GM12878 (cell line): ENCODE measurements at regions not wholly inside any gene's neighbourhood (a gene's known extent, or its start where the extent isn't known, plus 50 kb on each side); places are given as distances from the start of the nearest gene placed in this dataset.
A peak's percentile ranks its signal among the peaks of the same experiment; 100 is the strongest.

Experiments used
- ASH2L ChIP-seq: fragments of 300-600, 200-600 bp; sonication (generic); IDR thresholded peaks from 2 replicates; pipeline ENCODE4 v1.6.1; 2017; ENCODE audit warnings: low read depth, mild to moderate bottlenecking, borderline replicate concordance
- DPF2 ChIP-seq: fragments of 450-650 bp; IDR thresholded peaks from 2 replicates; pipeline ENCODE4 v1.6.1; 2017; ENCODE audit warnings: mild to moderate bottlenecking
- FOXK2 ChIP-seq: fragments of 450-650 bp; IDR thresholded peaks from 2 replicates; pipeline ENCODE4 v1.6.1; 2017; ENCODE audit warnings: mild to moderate bottlenecking, moderate library complexity
- GATAD2B ChIP-seq: fragments of 450-650 bp; conservative IDR thresholded peaks from 2 replicates; pipeline ENCODE4 v1.6.1; 2017; ENCODE audit warnings: low read depth, mild to moderate bottlenecking, moderate library complexity
- HCFC1 ChIP-seq: fragments of 150-350 bp; IDR thresholded peaks from 2 replicates; pipeline ENCODE4 v1.6.1; 2014; ENCODE audit warnings: low read length
- HDAC2 ChIP-seq: fragments of 200-600 bp; sonication (generic); IDR thresholded peaks from 2 replicates; pipeline ENCODE4 v1.6.1; 2017
- LARP7 ChIP-seq: fragments of 450-650 bp; IDR thresholded peaks from 2 replicates; pipeline ENCODE4 v1.6.1; 2017; ENCODE audit warnings: mild to moderate bottlenecking
- MYC ChIP-seq: IDR thresholded peaks from 2 replicates; pipeline ENCODE4 v1.6.1; 2011; ENCODE audit warnings: mild to moderate bottlenecking, low read length, moderate library complexity, inconsistent platforms; ENCODE audit not compliant: insufficient read depth, insufficient replicate concordance, insufficient read length, severe bottlenecking
- PAX5 ChIP-seq: IDR thresholded peaks from 2 replicates; pipeline ENCODE4 v1.6.1; 2011; ENCODE audit warnings: low read depth, low read length, borderline replicate concordance
- POLR2AphosphoS5 ChIP-seq: IDR thresholded peaks from 2 replicates; pipeline ENCODE4 v1.6.1; 2011; ENCODE audit warnings: mild to moderate bottlenecking, low read length, inconsistent platforms
- RAD21 ChIP-seq: IDR thresholded peaks from 2 replicates; pipeline ENCODE4 v1.6.1; 2011; ENCODE audit warnings: mild to moderate bottlenecking, low read depth, low read length, moderate library complexity; ENCODE audit not compliant: insufficient read depth
- RB1 ChIP-seq: fragments of 450-650 bp; formaldehyde crosslinking; IDR thresholded peaks from 2 replicates; pipeline ENCODE4 v1.6.1; 2017; ENCODE audit warnings: mild to moderate bottlenecking, borderline replicate concordance
- RCOR1 ChIP-seq: conservative IDR thresholded peaks from 2 replicates; pipeline ENCODE4 v1.6.1; 2012; ENCODE audit warnings: low read depth, low read length, improper control_type of control experiment
- RFX5 ChIP-seq: IDR thresholded peaks from 2 replicates; pipeline ENCODE4 v1.6.1; 2011; ENCODE audit warnings: low read depth, low read length, improper control_type of control experiment
- SIN3A ChIP-seq: IDR thresholded peaks from 2 replicates; pipeline ENCODE4 v1.6.1; 2012; ENCODE audit warnings: low read depth, low read length, improper control_type of control experiment
- SPI1 ChIP-seq: IDR thresholded peaks from 2 replicates; pipeline ENCODE4 v1.6.1; 2011; ENCODE audit warnings: low read depth, mild to moderate bottlenecking, low read length, moderate library complexity, borderline replicate concordance; ENCODE audit not compliant: insufficient read depth
- SUZ12 ChIP-seq: fragments of 200-600 bp; sonication (generic); IDR thresholded peaks from one replicate; pipeline ENCODE4 v1.6.1; 2018; ENCODE audit warnings: antibody characterized with exemption, mild to moderate bottlenecking; ENCODE audit not compliant: unreplicated experiment
- TBL1XR1 ChIP-seq: IDR thresholded peaks from 2 replicates; pipeline ENCODE4 v1.6.1; 2012; ENCODE audit warnings: low read depth, low read length, improper control_type of control experiment
- ZNF24 ChIP-seq: fragments of 450-650 bp; IDR thresholded peaks from 2 replicates; pipeline ENCODE4 v1.6.1; 2017; ENCODE audit warnings: antibody characterized with exemption, mild to moderate bottlenecking
- ZSCAN29 ChIP-seq: fragments of 450-650 bp; IDR thresholded peaks from 2 replicates; pipeline ENCODE4 v1.6.1; 2017; ENCODE audit warnings: mild to moderate bottlenecking, moderate library complexity
- TF ChIP-seq, protein P1 (sequence below): fragments of 450-650 bp; formaldehyde crosslinking; IDR thresholded peaks from 2 replicates; pipeline ENCODE4 v1.4.0; 2020; ENCODE audit warnings: mild to moderate bottlenecking, moderate library complexity
- TF ChIP-seq, protein P2 (sequence below): IDR thresholded peaks from 2 replicates; pipeline ENCODE4 v1.6.1; 2012; ENCODE audit warnings: low read length, inconsistent platforms
- TF ChIP-seq, protein P3 (sequence below): IDR thresholded peaks from 2 replicates; pipeline ENCODE4 v1.6.1; 2011; ENCODE audit warnings: borderline replicate concordance, low read depth, mild to moderate bottlenecking, moderate library complexity, mixed read lengths, low read length; ENCODE audit not compliant: insufficient read depth; ENCODE audit errors: extremely low read length
- TF ChIP-seq, protein P4 (sequence below): IDR thresholded peaks from 2 replicates; pipeline ENCODE4 v1.6.1; 2011; ENCODE audit warnings: low read depth, mild to moderate bottlenecking, low read length, moderate library complexity, borderline replicate concordance; ENCODE audit errors: extremely low read depth

DNA sequence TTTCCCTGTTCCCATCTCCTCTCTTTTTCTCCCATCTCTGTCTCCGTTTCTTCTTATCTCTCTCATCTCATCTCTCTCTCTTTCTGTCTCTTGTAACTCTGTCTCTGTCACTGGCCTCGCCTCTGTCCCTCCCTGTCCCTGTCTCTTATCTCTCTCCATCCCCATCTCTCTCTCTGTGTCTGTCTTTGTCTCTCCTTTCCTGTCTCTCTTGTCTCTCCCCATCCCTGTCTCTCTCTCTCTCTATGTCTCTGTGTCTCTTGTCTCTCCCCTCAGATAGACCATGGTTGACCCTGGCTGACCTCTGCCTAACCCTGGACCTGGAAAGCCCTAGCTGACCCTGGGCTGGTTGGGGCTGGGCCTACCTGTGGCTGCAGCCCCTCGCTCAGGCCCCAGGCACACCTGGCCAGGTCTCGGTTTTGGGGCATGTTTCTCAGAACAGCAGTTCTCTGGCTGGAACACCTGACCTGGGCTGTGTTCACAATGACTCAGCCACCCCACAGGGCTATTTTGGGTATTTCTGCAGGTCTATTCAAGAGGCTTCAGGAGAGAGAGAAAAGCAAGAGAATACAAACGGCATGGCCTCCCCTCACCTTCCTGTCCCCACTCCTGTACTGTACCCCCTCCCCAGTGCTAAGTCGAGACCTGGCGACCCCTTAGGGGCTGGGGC lies 174.4 kb downstream of the TMEM121 start (continued):
- TF ChIP-seq FOXK2 (no peak), RB1 (no peak), HCFC1 (no peak), ASH2L (no peak), RAD21 (0 out of 2 replicates have a peak, but pooled peaks have one; percentile 1), DPF2 (peak; percentile 70), GATAD2B (peak; percentile 70; the same call in 1 of the 2 replicates), SUZ12 (no peak), PAX5 (peak; percentile 76; the same call in 1 of the 2 replicates), POLR2AphosphoS5 (no peak), ZSCAN29 (no peak), MYC (no peak), SPI1 (no peak), LARP7 (no peak), RCOR1 (no peak), TBL1XR1 (0 out of 2 replicates have a peak, but pooled peaks have one; percentile 23), ZNF24 (no peak), SIN3A (no peak), HDAC2 (no peak), RFX5 (no peak)
- TF ChIP-seq, protein P1, sequence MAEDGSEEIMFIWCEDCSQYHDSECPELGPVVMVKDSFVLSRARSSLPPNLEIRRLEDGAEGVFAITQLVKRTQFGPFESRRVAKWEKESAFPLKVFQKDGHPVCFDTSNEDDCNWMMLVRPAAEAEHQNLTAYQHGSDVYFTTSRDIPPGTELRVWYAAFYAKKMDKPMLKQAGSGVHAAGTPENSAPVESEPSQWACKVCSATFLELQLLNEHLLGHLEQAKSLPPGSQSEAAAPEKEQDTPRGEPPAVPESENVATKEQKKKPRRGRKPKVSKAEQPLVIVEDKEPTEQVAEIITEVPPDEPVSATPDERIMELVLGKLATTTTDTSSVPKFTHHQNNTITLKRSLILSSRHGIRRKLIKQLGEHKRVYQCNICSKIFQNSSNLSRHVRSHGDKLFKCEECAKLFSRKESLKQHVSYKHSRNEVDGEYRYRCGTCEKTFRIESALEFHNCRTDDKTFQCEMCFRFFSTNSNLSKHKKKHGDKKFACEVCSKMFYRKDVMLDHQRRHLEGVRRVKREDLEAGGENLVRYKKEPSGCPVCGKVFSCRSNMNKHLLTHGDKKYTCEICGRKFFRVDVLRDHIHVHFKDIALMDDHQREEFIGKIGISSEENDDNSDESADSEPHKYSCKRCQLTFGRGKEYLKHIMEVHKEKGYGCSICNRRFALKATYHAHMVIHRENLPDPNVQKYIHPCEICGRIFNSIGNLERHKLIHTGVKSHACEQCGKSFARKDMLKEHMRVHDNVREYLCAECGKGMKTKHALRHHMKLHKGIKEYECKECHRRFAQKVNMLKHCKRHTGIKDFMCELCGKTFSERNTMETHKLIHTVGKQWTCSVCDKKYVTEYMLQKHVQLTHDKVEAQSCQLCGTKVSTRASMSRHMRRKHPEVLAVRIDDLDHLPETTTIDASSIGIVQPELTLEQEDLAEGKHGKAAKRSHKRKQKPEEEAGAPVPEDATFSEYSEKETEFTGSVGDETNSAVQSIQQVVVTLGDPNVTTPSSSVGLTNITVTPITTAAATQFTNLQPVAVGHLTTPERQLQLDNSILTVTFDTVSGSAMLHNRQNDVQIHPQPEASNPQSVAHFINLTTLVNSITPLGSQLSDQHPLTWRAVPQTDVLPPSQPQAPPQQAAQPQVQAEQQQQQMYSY (CRISPR knock-in tag): no peak
- TF ChIP-seq, protein P2, sequence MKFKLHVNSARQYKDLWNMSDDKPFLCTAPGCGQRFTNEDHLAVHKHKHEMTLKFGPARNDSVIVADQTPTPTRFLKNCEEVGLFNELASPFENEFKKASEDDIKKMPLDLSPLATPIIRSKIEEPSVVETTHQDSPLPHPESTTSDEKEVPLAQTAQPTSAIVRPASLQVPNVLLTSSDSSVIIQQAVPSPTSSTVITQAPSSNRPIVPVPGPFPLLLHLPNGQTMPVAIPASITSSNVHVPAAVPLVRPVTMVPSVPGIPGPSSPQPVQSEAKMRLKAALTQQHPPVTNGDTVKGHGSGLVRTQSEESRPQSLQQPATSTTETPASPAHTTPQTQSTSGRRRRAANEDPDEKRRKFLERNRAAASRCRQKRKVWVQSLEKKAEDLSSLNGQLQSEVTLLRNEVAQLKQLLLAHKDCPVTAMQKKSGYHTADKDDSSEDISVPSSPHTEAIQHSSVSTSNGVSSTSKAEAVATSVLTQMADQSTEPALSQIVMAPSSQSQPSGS: peak; percentile 92
- TF ChIP-seq, protein P3, sequence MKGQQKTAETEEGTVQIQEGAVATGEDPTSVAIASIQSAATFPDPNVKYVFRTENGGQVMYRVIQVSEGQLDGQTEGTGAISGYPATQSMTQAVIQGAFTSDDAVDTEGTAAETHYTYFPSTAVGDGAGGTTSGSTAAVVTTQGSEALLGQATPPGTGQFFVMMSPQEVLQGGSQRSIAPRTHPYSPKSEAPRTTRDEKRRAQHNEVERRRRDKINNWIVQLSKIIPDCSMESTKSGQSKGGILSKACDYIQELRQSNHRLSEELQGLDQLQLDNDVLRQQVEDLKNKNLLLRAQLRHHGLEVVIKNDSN: no peak
- TF ChIP-seq, protein P4, sequence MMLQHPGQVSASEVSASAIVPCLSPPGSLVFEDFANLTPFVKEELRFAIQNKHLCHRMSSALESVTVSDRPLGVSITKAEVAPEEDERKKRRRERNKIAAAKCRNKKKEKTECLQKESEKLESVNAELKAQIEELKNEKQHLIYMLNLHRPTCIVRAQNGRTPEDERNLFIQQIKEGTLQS: no peak
